ENCODE measurements at regions not wholly inside any gene's neighbourhood (a gene's known extent, or its start where the extent isn't known, plus 50 kb on each side); places are given as distances from the start of the nearest gene placed in this dataset.

GRCh38 chr16:86446279-86446678, 64.0 kb upstream of the FOXF1 start:
- CTCF ChIA-PET = no interaction called here
- TF ChIP-seq CTCF (conservative IDR thresholded peaks at IDR 0.05; ENCODE audit: low read depth) = no peak
- DNase-seq (ENCODE audit: low spot score) = no peak
- POLR2A ChIA-PET (ENCODE audit: low non-redundant PET) = no interaction called here
- no peak overlapping the region for H3K27ac ChIP-seq

- TF ChIP-seq CTCF (conservative IDR thresholded peaks at IDR 0.05; ENCODE audit: low read depth) = no peak
- DNase-seq (ENCODE audit: low spot score) = no peak
- ChIA-PET CTCF (no interaction called here), POLR2A (ENCODE audit: low non-redundant PET) (no interaction called here)
- H3K27ac ChIP-seq = no peak overlapping the region
Observed at GRCh38 chr16:86447228-86447627, 63.1 kb upstream of the FOXF1 start.

- no peak for TF ChIP-seq CTCF (conservative IDR thresholded peaks at IDR 0.05; ENCODE audit: low read depth)
- ChIA-PET CTCF (interaction anchor here (0.7 kb wide), 1 partner anchor 51 kb away, joined by 5 read pairs; no protein-coding TSS in a partner anchor), POLR2A (ENCODE audit: low non-redundant PET) (no interaction called here)
- H3K27ac ChIP-seq = no peak overlapping the region
- DNase-seq (ENCODE audit: low spot score) = no peak
Observed at GRCh38 chr16:86448306-86448890, 61.9 kb upstream of the FOXF1 start.

- H3K27ac ChIP-seq = no peak overlapping the region
- POLR2A ChIA-PET (ENCODE audit: low non-redundant PET) = no interaction called here
- CTCF ChIA-PET = no interaction called here
- TF ChIP-seq CTCF (conservative IDR thresholded peaks at IDR 0.05; ENCODE audit: low read depth) = no peak
- no peak for DNase-seq (ENCODE audit: low spot score)
Observed at GRCh38 chr16:86449446-86450095, 60.8 kb upstream of the FOXF1 start.

GRCh38 chr16:86450691-86451090, 59.6 kb upstream of the FOXF1 start:
- no peak for DNase-seq (ENCODE audit: low spot score)
- ChIA-PET CTCF (interaction anchor here (0.6 kb wide), 1 partner anchor 518 kb away, joined by 5 read pairs; no protein-coding TSS in a partner anchor), POLR2A (ENCODE audit: low non-redundant PET) (no interaction called here)
- TF ChIP-seq CTCF (conservative IDR thresholded peaks at IDR 0.05; ENCODE audit: low read depth) = no peak
- H3K27ac ChIP-seq = no peak overlapping the region

- no peak for TF ChIP-seq CTCF (conservative IDR thresholded peaks at IDR 0.05; ENCODE audit: low read depth)
- H3K27ac ChIP-seq = no peak overlapping the region
- DNase-seq (ENCODE audit: low spot score) = no peak
- POLR2A ChIA-PET (ENCODE audit: low non-redundant PET) = no interaction called here
- CTCF ChIA-PET = no interaction called here
Observed at GRCh38 chr16:86452451-86452850, 57.9 kb upstream of the FOXF1 start.
